ENCODE measurements at regions not wholly inside any gene's neighbourhood (a gene's known extent, or its start where the extent isn't known, plus 50 kb on each side); places are given as distances from the start of the nearest gene placed in this dataset.

GRCh38 chr2:174656676-174657176, 59.1 kb upstream of the WIPF1 start:
- TF ChIP-seq CTCF (IDR thresholded peaks at IDR 0.05) (no peak), POLR2A (IDR thresholded peaks at IDR 0.05) (no peak)
